ENCODE measurements at regions not wholly inside any gene's neighbourhood (a gene's known extent, or its start where the extent isn't known, plus 50 kb on each side); places are given as distances from the start of the nearest gene placed in this dataset.

GRCh38 chr13:97072297-97072696 is 78.0 kb upstream of the OXGR1 start:
- TF ChIP-seq ZFP3 (CRISPR knock-in tag; IDR thresholded peaks at IDR 0.05) (no peak), TCF4 (CRISPR knock-in tag; IDR thresholded peaks at IDR 0.05; ENCODE audit: borderline replicate concordance) (no peak), TOX (CRISPR knock-in tag; IDR thresholded peaks at IDR 0.05; ENCODE audit: borderline replicate concordance) (no peak), ISL1 (CRISPR knock-in tag; IDR thresholded peaks at IDR 0.05) (no peak), TSHZ2 (CRISPR knock-in tag; IDR thresholded peaks at IDR 0.05) (no peak), SNAI2 (CRISPR knock-in tag; IDR thresholded peaks at IDR 0.05) (no peak), PATZ1 (CRISPR knock-in tag; IDR thresholded peaks at IDR 0.05; ENCODE audit: borderline replicate concordance) (no peak)
- ATAC-seq: no peak

- ATAC-seq: no peak
- TF ChIP-seq ZFP30 (CRISPR knock-in tag; IDR thresholded peaks at IDR 0.05) (peak; percentile 97), BACH2 (CRISPR knock-in tag; IDR thresholded peaks at IDR 0.05; ENCODE audit: borderline replicate concordance) (no peak)
These were observed 80.3 kb upstream of the OXGR1 start for GRCh38 chr13:97074618-97075017.

- ATAC-seq: no peak
- no peak for TF ChIP-seq ZFP3 (CRISPR knock-in tag; IDR thresholded peaks at IDR 0.05)
These were observed 82.6 kb upstream of the OXGR1 start for GRCh38 chr13:97076898-97077297.

GRCh38 chr13:97077341-97077740 is 83.1 kb upstream of the OXGR1 start:
- ATAC-seq: no peak
- TF ChIP-seq TSHZ2 (CRISPR knock-in tag; IDR thresholded peaks at IDR 0.05) (no peak), ZC3H10 (CRISPR knock-in tag; IDR thresholded peaks at IDR 0.05) (no peak), POU6F1 (CRISPR knock-in tag; IDR thresholded peaks at IDR 0.05; ENCODE audit: borderline replicate concordance, low read depth) (no peak), CSRNP3 (CRISPR knock-in tag; IDR thresholded peaks at IDR 0.05) (no peak), ZFP3 (CRISPR knock-in tag; IDR thresholded peaks at IDR 0.05) (no peak), TOX (CRISPR knock-in tag; IDR thresholded peaks at IDR 0.05; ENCODE audit: borderline replicate concordance) (no peak), CREB5 (CRISPR knock-in tag; IDR thresholded peaks at IDR 0.05; ENCODE audit: low read depth) (no peak), BACH2 (CRISPR knock-in tag; IDR thresholded peaks at IDR 0.05; ENCODE audit: borderline replicate concordance) (no peak), TCF4 (CRISPR knock-in tag; IDR thresholded peaks at IDR 0.05; ENCODE audit: borderline replicate concordance) (no peak), ZNF565 (CRISPR knock-in tag; conservative IDR thresholded peaks at IDR 0.05; ENCODE audit: low read depth) (no peak), ZNF70 (CRISPR knock-in tag; IDR thresholded peaks at IDR 0.05) (no peak), ZFP30 (CRISPR knock-in tag; IDR thresholded peaks at IDR 0.05) (no peak), ZNF8 (CRISPR knock-in tag; IDR thresholded peaks at IDR 0.05) (no peak)

All from SK-N-SH treated with all-trans-retinoic acid at 6 μM for 48 hours (cell line).